Ammon's horn (tissue), 1 donor: ENCODE measurements at regions not wholly inside any gene's neighbourhood (a gene's known extent, or its start where the extent isn't known, plus 50 kb on each side); places are given as distances from the start of the nearest gene placed in this dataset.
A peak's percentile ranks its signal among the peaks of the same experiment; 100 is the strongest.

Experiments used
- DNase-seq: peaks from one replicate; pipeline ENCODE4 v3.0.0-alpha.2; 2016; ENCODE audit warnings: low spot score

DNA sequence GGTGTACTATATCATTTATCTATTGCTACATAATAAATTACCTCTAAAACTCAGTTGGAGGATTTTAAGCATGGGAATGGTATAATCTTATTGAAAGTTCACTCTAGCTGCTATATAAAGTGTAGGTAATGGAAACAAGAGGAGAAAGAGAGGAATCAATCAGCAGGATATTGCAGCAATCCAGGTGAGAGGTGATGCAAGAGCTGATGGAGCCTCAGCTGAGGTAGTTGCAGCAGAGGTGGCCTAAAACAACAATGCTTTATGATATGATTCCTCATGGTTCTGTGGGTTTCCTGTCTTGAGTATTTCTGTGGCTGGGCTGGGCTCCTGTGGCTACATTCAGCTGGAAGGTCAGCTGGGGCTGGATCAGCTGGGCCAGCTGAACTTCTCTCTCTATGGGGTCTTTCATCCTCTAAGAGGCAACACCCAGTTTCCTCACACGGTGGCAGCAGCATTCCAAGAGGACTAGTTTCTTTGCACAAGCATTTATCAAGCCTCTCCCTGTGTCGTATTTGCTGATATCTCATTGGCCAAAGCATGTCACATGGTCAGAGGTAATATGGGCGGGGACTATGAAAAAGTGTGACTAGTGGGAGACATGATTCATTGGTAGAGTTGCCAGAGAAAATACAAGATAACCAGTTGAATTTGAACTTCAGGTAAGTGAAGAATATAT, 135.4 kb upstream of the LARGE1 start:
- DNase-seq: no peak

DNA sequence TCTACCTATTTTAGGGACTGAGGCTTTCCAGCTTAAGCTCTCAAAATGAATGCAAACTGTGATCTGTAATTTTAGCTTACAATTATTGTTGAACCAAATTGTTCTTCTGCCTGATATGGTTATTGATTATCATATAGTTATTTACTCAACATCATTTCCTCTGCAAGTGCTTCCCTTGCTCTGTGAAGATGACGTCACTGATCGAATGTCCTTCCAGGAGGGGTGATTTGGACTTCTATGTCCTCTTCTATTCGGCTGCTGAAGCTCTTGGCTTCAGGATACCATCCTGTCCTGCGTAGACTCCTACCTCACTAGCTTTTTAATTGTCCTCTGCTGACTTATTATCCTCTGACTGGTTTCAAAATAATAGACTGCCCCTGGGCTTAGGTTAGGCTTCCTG, 137.4 kb upstream of the LARGE1 start:
- no peak for DNase-seq

DNA sequence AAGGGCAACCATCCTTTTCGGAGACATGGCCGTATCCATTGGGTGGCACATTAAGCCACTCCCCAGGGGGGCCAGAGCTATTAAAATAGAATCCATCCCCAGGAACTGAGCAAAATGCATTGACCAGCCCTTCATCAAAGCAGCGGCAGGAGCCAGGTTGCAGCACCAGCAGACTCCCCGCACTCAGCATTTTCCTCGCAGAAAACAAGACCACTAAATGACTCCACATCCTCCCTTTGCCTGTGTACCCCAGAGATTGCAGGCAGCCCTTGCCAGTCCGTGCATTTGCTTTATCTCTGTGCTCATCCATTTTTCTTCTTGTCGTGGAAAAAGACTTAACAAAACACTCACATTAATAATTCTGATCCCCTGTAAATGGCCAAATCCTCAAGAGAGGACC, 144.4 kb upstream of the LARGE1 start:
- no peak for DNase-seq

DNA sequence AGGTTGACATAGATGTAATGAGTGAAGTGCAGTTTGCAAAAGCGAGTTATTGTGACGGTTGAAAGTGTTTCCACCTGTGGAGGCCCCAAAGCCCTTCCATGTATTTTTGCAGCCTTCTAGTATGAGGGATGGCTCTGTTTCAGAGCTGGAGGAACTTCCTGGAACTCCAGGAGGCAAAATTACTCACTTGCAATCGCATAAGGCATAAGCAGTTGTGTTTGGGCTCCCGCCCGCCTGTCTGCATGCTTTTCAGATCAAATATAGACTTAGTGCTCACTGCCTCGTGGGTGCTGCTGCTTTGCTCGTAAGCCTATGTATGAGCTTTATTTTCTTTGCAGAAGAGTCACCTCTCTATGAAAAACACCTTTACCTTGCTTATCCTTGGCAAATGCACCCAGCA, 146.8 kb upstream of the LARGE1 start:
- DNase-seq: peak; percentile 60

DNA sequence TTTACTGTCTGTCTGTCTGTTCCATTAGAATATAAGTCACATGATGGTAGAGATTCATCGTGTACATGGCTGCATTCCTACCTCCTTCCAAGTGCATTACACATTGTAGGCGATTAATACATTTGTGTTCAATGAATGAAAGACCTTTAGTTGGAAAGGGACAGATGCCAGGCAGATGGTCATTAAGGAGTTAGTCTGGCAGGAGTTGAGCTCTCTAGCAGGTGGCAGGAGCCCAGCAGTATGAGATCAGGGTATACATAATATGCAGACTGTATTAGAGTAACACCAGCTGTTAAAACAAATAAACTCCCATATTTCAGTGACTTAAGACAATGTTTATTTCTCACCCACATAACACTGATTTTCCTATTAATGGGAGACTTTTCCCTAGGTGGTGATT, 147.7 kb upstream of the LARGE1 start:
- DNase-seq: no peak

DNA sequence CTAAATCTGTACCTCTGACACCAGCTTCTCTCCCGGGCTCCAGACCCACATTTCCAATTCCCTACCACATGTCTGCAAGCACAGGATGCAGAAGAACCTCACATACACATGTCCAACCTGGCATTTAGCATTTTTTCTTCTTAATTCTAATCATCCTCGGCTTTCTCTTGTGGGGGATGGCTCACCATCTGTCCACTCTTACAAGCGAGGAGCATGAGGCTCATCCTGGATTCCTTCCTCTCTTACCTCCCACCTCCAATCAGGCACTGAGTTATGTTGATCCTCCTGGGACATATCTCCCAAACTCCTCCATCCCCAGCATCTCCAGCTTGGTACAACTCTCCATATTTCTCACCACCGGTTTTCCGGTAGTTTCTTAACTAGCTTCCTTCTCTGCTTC, 149.8 kb upstream of the LARGE1 start:
- DNase-seq: peak; percentile 11

DNA sequence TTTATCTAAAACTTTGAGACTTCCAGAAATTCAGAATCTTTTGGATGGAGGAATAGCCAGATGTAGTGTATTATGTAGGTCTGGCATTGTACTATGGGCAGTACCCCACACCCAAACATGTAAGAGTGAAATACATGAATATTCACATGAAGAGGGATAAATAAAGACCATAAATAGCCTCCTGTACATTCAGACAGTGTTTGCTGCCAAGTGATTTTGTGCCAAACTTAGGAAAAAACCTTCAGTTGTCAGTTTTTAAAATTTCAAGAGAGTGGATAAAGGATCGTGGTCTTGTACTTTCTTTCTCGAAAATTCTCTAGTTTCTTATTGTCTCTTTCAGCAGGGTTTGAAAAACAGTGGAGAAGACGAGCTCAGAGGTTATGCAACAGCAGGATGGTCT, 150.3 kb upstream of the LARGE1 start:
- DNase-seq: no peak

DNA sequence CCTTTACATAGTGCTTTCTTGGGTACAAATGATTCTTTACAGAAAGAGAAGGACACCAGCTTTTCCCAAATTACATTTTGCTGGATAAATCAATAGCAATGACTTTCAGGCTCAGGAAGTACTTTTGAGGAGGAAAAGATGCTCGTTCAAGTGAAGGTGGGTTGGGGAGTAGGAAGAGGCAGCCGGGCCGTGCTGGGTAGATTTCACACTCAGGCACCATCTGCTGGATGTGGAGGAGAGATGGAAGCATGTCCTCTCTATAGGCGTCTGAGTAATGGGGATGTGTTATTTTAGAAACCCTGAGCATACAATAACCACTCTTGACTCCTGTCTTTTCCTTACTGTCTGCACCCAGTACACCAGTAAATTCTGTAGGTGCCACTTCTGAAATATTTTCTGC, 152.3 kb upstream of the LARGE1 start:
- DNase-seq: no peak

DNA sequence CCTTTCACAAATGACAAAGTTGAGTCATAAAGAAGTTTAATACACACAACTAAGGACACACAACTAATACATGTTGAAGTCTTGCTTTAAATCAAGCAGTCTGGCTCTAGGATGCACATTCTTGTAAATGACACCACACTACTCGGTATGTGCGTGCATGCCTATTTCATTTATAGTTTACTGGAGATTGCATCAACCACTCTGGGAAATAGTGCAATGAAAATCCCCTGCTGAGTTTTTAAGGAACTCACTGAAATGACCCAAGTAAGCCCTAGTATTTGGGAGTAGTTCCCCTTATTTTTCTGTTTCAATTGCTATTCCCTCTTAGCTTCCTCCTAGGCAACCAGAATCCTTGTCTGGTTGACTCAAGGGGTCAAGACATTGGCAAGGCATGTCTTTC, 160.2 kb upstream of the LARGE1 start:
- no peak for DNase-seq

DNA sequence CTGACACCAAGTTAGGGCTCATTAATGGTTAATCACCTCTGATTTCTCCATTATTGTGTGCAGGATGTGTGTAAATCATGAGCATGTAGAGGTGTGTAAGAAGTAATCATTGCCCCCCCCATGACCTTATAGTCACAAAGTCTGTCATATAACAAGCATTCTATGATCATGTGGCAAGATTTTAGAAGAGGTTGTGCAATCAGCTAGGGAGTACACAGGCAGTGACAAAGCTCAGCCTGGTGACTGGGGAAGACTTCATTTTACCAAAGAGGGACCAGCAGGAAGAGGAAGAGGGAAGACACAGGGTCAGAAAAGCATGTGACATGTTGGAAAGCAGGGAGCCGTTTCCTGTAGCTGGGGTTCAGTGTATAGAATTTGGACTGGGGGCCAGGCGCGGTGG, 176.5 kb upstream of the LARGE1 start:
- DNase-seq: no peak

DNA sequence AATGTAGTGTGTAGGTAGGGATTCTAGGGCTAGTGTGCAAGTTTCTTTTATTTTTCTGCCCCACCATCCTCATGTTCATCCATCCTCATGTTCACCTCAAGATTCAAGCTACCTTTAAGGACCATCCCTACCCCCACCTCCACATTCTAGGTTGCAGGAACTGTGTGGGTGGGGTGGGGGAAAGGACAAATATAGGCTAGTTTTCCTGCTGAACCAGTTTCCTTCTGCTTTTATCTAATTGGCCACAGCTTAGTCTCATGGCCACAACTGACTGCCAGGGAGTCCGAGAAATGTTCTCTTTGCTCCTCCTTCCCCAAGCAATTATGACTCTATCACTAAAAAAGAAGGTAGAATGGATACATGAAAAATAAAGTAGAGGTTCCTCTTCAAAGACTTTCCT, 179.0 kb upstream of the LARGE1 start:
- no peak for DNase-seq

DNA sequence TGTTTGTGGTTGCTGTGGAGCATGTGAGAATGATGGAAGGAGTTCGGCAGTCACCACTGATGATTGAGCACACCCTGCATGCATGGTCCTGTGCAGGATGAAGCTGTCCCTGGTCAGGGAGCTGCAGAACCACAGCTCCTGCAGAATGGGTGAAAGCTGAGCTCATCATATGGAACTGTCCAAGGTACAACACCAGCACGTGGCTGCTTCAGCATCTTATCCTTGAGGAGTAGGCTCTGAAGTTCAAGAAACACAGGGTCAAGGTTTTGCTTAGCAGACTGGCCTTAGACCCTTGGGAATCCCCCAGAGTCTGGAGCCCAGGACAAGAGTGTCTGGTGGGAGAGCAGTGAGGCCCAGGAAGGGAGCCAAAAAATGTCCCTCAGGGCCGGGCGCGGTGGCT, 182.4 kb upstream of the LARGE1 start:
- no peak for DNase-seq

DNA sequence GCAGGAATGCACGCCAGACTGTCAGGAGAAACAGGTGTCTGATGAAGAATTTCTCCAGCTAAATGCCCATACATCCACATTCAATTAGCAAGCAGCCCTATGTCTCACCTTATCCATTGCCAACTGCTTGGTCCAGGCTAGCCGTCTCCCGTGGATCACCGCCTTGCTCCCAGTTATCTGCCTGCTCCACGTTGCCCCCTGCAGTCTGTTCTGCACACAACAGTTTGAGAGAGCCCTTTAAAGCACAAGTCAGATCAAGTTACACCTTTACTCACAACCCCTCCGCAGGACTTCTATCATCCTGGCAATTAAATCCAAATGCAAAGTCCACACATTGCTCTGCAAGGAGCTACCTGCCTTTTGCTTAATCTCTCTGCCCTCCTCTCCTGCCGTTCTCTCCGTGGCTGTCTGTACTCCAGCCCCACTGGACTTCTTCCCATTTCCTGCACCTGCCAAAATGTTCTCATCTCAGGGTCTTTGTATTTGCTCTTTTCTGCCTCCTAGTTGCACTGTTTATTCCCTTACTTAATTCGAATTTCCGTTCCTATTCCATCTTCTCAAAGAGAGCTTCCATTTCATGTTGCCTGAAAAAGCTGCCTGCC, 185.3 kb upstream of the LARGE1 start:
- peak; percentile 74 for DNase-seq

DNA sequence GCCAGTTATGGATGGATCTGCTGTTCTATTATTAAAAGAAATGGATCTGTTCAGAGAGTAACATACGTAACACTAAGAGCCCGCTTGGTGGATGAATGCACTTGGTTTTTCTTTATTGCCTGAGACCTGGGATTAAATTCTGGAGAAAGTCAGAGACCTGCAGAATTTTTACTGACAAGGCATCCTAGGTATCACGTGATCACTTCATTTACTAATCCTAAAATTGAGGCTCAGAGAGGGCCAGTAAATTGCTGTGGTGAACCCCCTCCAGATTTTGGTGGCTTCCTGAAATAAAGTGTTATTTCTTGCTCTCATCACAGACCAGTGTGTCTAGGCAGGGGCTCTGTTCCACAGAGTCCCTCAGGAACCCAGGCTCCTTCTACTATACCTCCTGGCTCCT, 187.9 kb upstream of the LARGE1 start:
- no peak for DNase-seq

DNA sequence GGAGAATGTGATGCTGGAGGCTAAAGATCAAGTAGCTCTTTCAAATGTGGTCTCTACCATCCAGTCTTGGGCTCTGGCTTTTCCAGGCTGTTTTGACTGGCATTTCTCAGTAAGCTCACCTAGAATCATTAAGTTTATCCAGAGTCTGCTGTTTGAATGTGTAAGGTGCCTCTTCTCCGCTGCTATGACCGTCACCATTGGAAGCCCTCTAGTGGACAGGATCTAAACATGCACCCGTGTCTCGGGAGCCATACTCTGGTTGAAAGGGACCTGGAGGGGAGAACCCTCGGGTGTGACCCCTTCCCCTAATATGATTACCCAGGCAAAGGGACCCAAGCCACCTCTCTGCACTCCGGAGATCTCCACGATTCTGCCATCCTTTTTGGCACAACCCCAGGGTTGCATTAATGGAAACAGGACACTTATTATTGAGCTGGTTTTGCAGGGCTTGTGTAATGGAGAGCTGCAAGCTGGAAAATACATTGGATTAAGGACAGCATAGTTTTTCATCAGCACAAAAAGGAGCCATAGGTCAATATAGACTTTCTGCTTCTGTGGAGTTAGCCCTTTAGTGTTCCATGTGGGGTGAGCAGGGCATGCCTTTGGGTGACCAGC, 191.0 kb upstream of the LARGE1 start:
- peak; percentile 45 for DNase-seq

DNA sequence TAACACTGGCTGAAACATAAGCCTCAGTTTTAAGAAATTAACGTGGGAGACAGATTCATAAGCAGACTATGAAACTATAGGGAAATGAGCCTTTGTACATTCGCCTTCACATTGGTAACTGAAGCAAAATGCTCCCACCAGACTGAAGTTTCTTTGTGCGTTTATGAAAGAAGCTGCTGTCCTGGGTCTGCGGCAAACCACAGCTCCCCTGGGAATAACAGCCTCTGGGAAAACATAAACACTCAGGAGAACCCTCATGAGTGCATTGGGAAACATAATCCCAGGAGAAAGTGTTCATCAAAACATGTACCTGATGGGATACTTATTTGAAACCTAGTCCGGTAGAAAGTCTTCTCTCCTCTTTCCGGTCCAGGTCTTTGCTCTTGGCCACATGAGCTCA, 193.1 kb upstream of the LARGE1 start:
- no peak for DNase-seq

DNA sequence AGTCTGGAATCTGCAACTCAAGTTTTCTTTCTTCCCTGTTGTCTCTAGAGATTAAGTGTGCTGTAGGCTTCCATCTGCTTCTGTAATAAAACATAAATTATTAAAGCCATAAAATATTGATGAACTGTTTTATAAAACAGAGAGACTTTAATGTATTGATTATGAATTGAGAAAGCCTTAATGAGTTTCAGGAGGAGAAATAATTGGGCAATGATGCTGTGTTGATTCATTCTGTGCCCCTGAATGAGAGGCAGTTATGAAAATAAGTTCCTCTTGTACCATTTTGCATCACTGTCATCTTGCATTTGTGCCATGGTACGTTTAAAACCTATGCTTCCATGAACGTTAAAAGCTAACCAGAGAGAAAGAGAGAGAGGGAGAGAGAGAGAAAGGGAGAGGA, 194.1 kb upstream of the LARGE1 start:
- no peak for DNase-seq

DNA sequence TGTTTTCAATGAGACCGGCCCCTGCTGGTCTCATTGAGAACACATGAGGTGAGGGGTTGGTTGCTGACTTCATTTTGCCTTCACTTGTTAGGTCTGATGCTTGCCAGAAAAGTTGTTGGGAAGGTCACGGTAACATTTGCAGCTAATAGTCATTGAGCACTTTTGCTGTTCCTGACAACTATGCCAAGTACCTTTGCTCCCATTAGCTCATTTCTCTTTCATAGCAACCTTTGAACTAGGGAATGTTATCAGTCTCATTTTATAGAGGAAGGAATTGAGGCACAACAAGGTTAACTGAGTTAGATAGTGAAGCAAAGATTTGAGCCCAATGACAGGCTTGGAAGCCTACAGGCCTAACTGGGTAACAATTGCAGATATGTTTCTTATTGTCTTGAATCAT, 195.4 kb upstream of the LARGE1 start:
- DNase-seq: no peak

DNA sequence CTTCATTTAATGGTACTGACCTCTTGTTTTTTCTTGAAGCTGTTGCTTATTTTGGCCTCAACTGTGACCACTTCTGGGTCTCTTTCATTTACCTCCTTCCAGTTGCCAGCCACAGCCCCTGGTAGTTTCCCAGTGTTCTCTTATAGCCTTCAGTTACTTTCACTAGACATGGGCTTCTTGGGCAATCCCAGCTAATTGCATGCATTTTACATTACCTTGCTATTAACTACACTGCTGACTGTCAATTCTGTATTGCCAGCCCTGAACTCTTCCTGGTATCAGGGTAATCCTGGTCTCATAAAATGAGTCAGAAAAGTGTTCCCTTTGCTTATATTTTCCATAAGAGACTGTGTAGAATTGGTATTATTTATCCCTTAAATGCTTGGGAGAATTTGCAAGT, 195.8 kb upstream of the LARGE1 start:
- no peak for DNase-seq

DNA sequence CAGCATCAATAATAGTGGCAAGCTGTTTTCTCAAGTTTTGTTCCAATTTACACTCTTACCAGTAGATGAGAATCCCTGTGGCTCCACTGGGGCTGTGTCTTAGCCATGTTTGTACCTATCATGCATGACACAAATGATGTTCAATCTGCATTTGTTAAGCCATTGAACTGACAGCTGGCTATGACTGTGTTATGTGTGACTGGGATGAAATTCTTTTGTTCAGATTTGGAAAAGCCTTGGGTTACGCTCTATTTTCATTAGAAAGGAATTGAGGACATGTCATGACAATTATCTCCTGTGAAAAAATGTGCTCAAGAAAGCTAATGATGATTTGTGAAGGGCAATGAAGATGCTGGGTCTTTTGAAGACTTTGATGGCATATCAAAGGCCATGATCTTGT, 201.8 kb upstream of the LARGE1 start:
- no peak for DNase-seq

DNA sequence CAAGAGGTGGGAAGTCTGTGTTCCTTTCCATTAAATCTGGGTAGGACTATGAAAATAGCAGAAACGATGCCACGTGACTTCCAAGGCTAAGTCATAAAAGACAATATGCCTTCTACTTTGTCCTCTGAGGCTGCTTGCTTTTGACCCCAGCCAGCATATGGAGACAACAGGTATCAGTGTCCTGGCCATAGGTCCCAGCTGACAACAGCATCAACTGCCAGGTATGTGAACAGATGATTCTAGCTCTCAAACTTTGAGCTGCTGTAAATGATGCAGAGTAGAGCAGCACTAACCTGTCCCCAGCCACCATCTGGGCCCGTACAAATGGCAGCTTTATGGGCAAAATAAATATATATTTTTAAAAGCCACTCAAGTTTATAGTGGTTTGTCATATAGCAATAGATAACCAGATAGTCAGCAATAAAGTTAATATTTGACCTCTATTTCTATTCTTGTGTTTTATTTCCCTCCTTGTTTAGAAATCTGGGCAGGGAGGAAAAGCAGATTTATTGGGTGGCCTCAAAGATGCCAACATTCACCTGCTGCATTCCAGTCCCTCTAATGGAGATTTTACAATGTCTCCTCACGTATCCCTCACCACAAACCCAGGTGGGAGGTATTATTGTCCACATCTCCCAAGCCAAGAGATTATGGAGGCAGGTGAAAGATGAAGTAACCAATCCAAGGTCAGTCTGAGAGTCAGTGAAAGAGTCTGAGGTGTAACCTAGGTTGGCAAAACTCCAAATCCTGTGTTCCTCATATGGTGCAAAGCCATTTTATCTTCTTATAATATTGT, 209.6 kb upstream of the LARGE1 start:
- no peak for DNase-seq

DNA sequence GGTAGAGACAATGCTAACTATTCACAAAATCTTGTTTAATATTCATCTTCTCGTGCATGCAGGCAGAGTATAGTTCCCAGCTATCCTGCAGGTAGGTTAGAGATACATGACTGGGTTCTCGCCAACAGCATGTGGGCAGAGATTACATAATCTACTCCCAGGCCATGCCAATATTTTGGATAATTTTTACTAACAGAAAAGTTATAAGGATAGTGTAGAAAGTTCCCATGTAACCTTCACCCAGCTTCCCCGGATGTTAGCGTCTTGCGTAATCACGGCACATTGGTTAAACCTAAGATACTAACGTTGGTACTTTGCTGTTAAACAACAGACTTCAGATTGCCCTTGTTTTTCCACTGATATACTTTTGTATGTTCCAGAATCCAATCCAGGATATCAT, 215.5 kb upstream of the LARGE1 start:
- no peak for DNase-seq

DNA sequence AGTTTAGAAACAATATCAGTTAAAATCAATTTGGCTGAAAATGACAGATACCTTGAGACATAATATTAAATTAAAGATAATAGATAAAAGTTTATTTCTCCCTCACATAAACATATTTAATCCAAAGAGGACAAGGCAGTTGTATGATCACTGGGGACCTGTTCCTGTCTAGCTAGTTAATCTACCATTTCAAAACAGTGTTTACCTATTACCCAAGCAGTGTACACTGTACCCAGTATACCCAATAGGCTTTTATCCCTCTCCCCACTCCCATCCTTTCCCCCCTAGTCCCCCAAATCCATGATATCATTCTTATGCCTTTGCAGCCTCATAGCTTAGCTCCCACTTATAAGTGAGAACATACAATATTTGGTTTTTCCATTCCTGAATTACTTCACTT, 229.7 kb upstream of the LARGE1 start:
- no peak for DNase-seq
